HCT116 (cell line): ENCODE measurements at regions not wholly inside any gene's neighbourhood (a gene's known extent, or its start where the extent isn't known, plus 50 kb on each side); places are given as distances from the start of the nearest gene placed in this dataset.

Source experiments
- ATAC-seq: fragments of 200-7000 bp; cut with Tn5 transposase; 2 replicates; pipeline ENCODE4 v1.9.1; 2020; ENCODE audit warnings: mild to moderate bottlenecking, moderate library complexity
- BruUV-seq: library from RNA; stranded (reverse); fragments of 400-500 nt; replicated peaks from 2 replicates; lab custom pipeline; 2021; lab: Mats Ljungman, UMichigan
- CTCF ChIA-PET: fragments of 300-600 bp; sonication (Branson Sonifier 250); formaldehyde crosslinking; loops from one replicate; lab custom pipeline; 2021; ENCODE audit warnings: antibody characterized with exemption; lab: Charles Lee
- POLR2A ChIA-PET: fragments of 300-600, 350-600 bp; sonication (Branson Sonifier 250); formaldehyde crosslinking; loops from one replicate; lab custom pipeline; 2021; ENCODE audit warnings: antibody characterized with exemption; lab: Charles Lee
- RAD21 ChIA-PET, 2 experiments: fragments of 300-600 bp; sonication (Branson Sonifier 250); formaldehyde crosslinking; loops; one replicate each; lab custom pipeline; 2023; ENCODE audit warnings: low total read pairs in 2 of 2; ENCODE audit not compliant: uncharacterized antibody in 2 of 2, unreplicated experiment in 2 of 2, low non-redundant PET in 1 of 2; lab: Charles Lee
- DNase-seq: peaks from one replicate; pipeline ENCODE4 v3.0.0-alpha.2; 2010; ENCODE audit warnings: low read depth, low spot score
- H2AFZ ChIP-seq: fragments of 200-600 bp; shearing (Covaris generic), sonication (generic); 2 replicates; pipeline ENCODE4 v1.6.1; 2017; ENCODE audit warnings: low read depth, mixed run types, mixed read lengths, antibody characterized with exemption, low read length; ENCODE audit not compliant: poor library complexity, severe bottlenecking
- H3K27ac ChIP-seq: 2 replicates; pipeline ENCODE4 v1.5.1; 2012; ENCODE audit warnings: low read depth, low read length
- H3K27me3 ChIP-seq: fragments of 200-600 bp; sonication (generic); 2 replicates; pipeline ENCODE4 v1.6.1; 2016; ENCODE audit warnings: mixed run types, low read length, mixed read lengths; ENCODE audit not compliant: insufficient read depth
- H3K36me3 ChIP-seq, 2 experiments: fragments of 200-500 bp in 1 of 2; fragments of 200-600 bp in 1 of 2; sonication (Bioruptor generic) in 1 of 2; sonication (generic) in 1 of 2; 2 replicates each; pipeline versions ENCODE4 v1.5.1 to v1.6.1; 2014 to 2016; ENCODE audit warnings: low read length in 2 of 2, inconsistent platforms in 1 of 2, mixed read lengths in 1 of 2, mixed run types in 1 of 2; ENCODE audit not compliant: insufficient read depth in 2 of 2, control insufficient read depth in 1 of 2
- H3K4me1 ChIP-seq, 2 experiments: fragments of 200-600 bp in 1 of 2; sonication (generic) in 1 of 2; 2 replicates each; pipeline versions ENCODE4 v1.5.1 to v1.6.1; 2012 to 2017; ENCODE audit warnings: low read length in 2 of 2, inconsistent platforms in 1 of 2, mild to moderate bottlenecking in 1 of 2, mixed read lengths in 1 of 2, mixed run types in 1 of 2, moderate library complexity in 1 of 2; ENCODE audit not compliant: insufficient read depth in 2 of 2, control insufficient read depth in 1 of 2
- H3K4me2 ChIP-seq: fragments of 200-600 bp; sonication (generic); 2 replicates; pipeline ENCODE4 v1.6.1; 2017; ENCODE audit warnings: mixed run types, low read length, mixed read lengths
- H3K4me3 ChIP-seq, 2 experiments: fragments of 200-600 bp in 1 of 2; sonication (generic) in 1 of 2; replicated peaks in 1 of 2; 2 replicates each; pipeline ENCODE4 v1.5.1; 2011 to 2016; ENCODE audit warnings: low read length in 2 of 2, control low read depth in 1 of 2, low read depth in 1 of 2, mild to moderate bottlenecking in 1 of 2, mixed read lengths in 1 of 2, mixed run types in 1 of 2
- H3K79me2 ChIP-seq: fragments of 200-600 bp; sonication (generic); 2 replicates; pipeline ENCODE4 v1.6.1; 2017; ENCODE audit warnings: mild to moderate bottlenecking, mixed run types, low read length, moderate library complexity, mixed read lengths; ENCODE audit not compliant: insufficient read depth
- H3K9ac ChIP-seq: fragments of 200-600 bp; sonication (generic); 2 replicates; pipeline ENCODE4 v1.6.1; 2016; ENCODE audit warnings: low read length, mixed read lengths
- H3K9me2 ChIP-seq: fragments of 200-600 bp; sonication (generic), shearing (Covaris generic); 2 replicates; pipeline ENCODE4 v1.6.1; 2017; ENCODE audit warnings: mixed run types, mild to moderate bottlenecking, moderate library complexity; ENCODE audit not compliant: insufficient read depth
- H3K9me3 ChIP-seq, 2 experiments: fragments of 200-500 bp in 1 of 2; fragments of 200-600 bp in 1 of 2; sonication (Bioruptor generic) in 1 of 2; sonication (generic) in 1 of 2; 2 replicates each; pipeline ENCODE4 v1.6.1; 2014 to 2017; ENCODE audit warnings: low read length in 2 of 2, mixed read lengths in 2 of 2, inconsistent platforms in 1 of 2, low read depth in 1 of 2, mild to moderate bottlenecking in 1 of 2, mixed run types in 1 of 2, moderate library complexity in 1 of 2; ENCODE audit not compliant: control insufficient read depth in 1 of 2, insufficient read depth in 1 of 2
- H4K20me1 ChIP-seq: fragments of 200-600 bp; sonication (generic), shearing (Covaris generic); 2 replicates; pipeline ENCODE4 v1.6.1; 2017; ENCODE audit warnings: mixed run types, mild to moderate bottlenecking, moderate library complexity; ENCODE audit not compliant: insufficient read depth
- CBX3 ChIP-seq: IDR thresholded peaks from 2 replicates; pipeline ENCODE4 v1.6.1; 2012; ENCODE audit warnings: low read depth
- EGR1 ChIP-seq: IDR thresholded peaks from 2 replicates; pipeline ENCODE4 v1.6.1; 2012; ENCODE audit warnings: low read depth
- ELF1 ChIP-seq: IDR thresholded peaks from 2 replicates; pipeline ENCODE4 v1.6.1; 2012; ENCODE audit warnings: low read depth, borderline replicate concordance
- EZH2 ChIP-seq: fragments of 200-600 bp; sonication (generic); IDR thresholded peaks from 2 replicates; pipeline ENCODE4 v1.6.1; 2017; ENCODE audit warnings: antibody characterized with exemption, mixed run types
- EZH2phosphoT487 ChIP-seq: fragments of 200-600 bp; IDR thresholded peaks from 2 replicates; pipeline ENCODE4 v1.6.1; 2018; ENCODE audit warnings: antibody characterized with exemption, borderline replicate concordance
- JUND ChIP-seq: IDR thresholded peaks from 2 replicates; pipeline ENCODE4 v1.6.1; 2012
- POLR2AphosphoS5 ChIP-seq: IDR thresholded peaks from 2 replicates; pipeline ENCODE4 v1.6.1; 2011; ENCODE audit warnings: mild to moderate bottlenecking, low read depth, low read length, moderate library complexity
- RAD21 ChIP-seq: IDR thresholded peaks from 2 replicates; pipeline ENCODE4 v1.6.1; 2012; ENCODE audit warnings: low read depth, mild to moderate bottlenecking
- SP1 ChIP-seq: IDR thresholded peaks from 2 replicates; pipeline ENCODE4 v1.6.1; 2012; ENCODE audit warnings: low read depth
- SRF ChIP-seq: IDR thresholded peaks from 2 replicates; pipeline ENCODE4 v1.6.1; 2012; ENCODE audit warnings: low read depth
- ZFX ChIP-seq: fragments of 450-650 bp; IDR thresholded peaks from 2 replicates; pipeline ENCODE4 v1.6.1; 2017
- intact Hi-C: fragments of 100-400 bp; cut with micrococcal nuclease; formaldehyde crosslinking; loops from 2 replicates; pipeline ENCODE4 v1.10.0; 2022
- TF ChIP-seq, protein P1 (sequence below): IDR thresholded peaks from 2 replicates; pipeline ENCODE4 v1.6.1; 2012
- TF ChIP-seq, protein P2 (sequence below): IDR thresholded peaks from 2 replicates; pipeline ENCODE4 v1.6.1; 2011; ENCODE audit warnings: mild to moderate bottlenecking, low read length, moderate library complexity; ENCODE audit not compliant: insufficient replicate concordance; ENCODE audit errors: extremely low read depth
- TF ChIP-seq, protein P3 (sequence below): IDR thresholded peaks from 2 replicates; pipeline ENCODE4 v1.6.1; 2012; ENCODE audit warnings: low read depth

DNA sequence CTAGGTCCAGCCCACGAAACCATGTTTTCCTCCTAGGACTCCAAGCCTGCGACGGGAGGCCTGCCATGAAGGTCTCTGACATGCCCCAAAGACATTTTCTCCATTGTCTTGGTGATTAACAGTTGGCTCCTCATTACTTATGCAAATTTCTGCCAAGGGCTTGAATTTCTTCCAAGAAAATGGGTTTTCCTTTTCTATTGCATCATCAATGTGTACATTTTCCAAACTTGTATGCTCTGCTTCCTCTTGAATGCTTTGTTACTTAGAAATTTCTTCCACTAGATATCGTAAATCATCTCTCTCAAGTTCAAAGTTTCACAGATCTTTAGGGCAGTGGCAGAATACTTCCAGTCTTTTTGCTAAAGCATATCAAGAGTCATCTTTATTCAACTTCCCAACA, 1792.7 kb upstream of the CDH9 start:
- BruUV-seq: no TSS peak
- H2AFZ ChIP-seq: no peak overlapping the region
- no peaks in the 10 kb centered on the region for H3K36me3 ChIP-seq
- no peak overlapping the region for H3K4me3 ChIP-seq
- H3K79me2 ChIP-seq: no peaks in the 10 kb centered on the region
- DNase-seq: no peak
- H3K27ac ChIP-seq: no peak overlapping the region
- H3K9ac ChIP-seq: no peak overlapping the region
- no peaks in the 10 kb centered on the region for H3K27me3 ChIP-seq
- TF ChIP-seq SP1: no peak
- TF ChIP-seq RAD21: no peak
- no peaks in the 10 kb centered on the region for H3K4me1 ChIP-seq
- ATAC-seq: no peak
- H3K4me2 ChIP-seq: no peak overlapping the region
- H3K9me2 ChIP-seq: no peaks in the 10 kb centered on the region
- H3K9me3 ChIP-seq: peaks cover 11 to 27% of the 10 kb centered on the region in 2 experiments; a peak in 3 of 4 replicates
- POLR2A ChIA-PET: no interaction called here
- intact Hi-C loops: no loop called here
- H4K20me1 ChIP-seq: no peaks in the 10 kb centered on the region
- RAD21 ChIA-PET: no interaction called here
- CTCF ChIA-PET: no interaction called here

DNA sequence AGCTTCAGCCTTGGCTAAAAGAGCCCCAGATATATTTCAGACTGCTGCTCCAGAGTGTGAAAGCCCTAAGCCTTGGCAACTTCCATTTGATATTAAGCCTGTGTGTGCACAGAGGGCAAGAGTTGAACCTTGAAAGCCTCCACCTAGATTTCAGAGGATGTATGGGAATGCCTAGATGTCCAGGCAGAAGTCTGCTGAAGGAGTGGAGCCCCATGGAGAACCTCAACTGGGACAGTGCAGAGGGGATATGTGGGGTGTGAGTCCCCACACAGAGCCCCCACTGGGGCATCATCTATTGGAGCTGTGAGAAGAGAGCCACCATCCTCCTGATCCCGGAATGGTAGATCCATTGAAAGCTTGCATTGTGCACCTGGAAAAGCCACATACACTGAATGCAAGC, 1784.8 kb upstream of the CDH9 start:
- RAD21 ChIA-PET: no interaction called here
- no peak for TF ChIP-seq ZFX
- TF ChIP-seq POLR2AphosphoS5: no peak
- TF ChIP-seq EGR1: no peak
- TF ChIP-seq RAD21: no peak
- no peak for TF ChIP-seq SP1
- no peak for TF ChIP-seq ELF1
- no peak for TF ChIP-seq EZH2
- TF ChIP-seq EZH2phosphoT487: no peak
- no peak for TF ChIP-seq CBX3
- TF ChIP-seq, protein P1, sequence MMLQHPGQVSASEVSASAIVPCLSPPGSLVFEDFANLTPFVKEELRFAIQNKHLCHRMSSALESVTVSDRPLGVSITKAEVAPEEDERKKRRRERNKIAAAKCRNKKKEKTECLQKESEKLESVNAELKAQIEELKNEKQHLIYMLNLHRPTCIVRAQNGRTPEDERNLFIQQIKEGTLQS: no peak
- no peak for TF ChIP-seq JUND
- TF ChIP-seq SRF: no peak
- TF ChIP-seq, protein P2, sequence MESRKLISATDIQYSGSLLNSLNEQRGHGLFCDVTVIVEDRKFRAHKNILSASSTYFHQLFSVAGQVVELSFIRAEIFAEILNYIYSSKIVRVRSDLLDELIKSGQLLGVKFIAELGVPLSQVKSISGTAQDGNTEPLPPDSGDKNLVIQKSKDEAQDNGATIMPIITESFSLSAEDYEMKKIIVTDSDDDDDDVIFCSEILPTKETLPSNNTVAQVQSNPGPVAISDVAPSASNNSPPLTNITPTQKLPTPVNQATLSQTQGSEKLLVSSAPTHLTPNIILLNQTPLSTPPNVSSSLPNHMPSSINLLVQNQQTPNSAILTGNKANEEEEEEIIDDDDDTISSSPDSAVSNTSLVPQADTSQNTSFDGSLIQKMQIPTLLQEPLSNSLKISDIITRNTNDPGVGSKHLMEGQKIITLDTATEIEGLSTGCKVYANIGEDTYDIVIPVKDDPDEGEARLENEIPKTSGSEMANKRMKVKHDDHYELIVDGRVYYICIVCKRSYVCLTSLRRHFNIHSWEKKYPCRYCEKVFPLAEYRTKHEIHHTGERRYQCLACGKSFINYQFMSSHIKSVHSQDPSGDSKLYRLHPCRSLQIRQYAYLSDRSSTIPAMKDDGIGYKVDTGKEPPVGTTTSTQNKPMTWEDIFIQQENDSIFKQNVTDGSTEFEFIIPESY: no peak
- TF ChIP-seq, protein P3, sequence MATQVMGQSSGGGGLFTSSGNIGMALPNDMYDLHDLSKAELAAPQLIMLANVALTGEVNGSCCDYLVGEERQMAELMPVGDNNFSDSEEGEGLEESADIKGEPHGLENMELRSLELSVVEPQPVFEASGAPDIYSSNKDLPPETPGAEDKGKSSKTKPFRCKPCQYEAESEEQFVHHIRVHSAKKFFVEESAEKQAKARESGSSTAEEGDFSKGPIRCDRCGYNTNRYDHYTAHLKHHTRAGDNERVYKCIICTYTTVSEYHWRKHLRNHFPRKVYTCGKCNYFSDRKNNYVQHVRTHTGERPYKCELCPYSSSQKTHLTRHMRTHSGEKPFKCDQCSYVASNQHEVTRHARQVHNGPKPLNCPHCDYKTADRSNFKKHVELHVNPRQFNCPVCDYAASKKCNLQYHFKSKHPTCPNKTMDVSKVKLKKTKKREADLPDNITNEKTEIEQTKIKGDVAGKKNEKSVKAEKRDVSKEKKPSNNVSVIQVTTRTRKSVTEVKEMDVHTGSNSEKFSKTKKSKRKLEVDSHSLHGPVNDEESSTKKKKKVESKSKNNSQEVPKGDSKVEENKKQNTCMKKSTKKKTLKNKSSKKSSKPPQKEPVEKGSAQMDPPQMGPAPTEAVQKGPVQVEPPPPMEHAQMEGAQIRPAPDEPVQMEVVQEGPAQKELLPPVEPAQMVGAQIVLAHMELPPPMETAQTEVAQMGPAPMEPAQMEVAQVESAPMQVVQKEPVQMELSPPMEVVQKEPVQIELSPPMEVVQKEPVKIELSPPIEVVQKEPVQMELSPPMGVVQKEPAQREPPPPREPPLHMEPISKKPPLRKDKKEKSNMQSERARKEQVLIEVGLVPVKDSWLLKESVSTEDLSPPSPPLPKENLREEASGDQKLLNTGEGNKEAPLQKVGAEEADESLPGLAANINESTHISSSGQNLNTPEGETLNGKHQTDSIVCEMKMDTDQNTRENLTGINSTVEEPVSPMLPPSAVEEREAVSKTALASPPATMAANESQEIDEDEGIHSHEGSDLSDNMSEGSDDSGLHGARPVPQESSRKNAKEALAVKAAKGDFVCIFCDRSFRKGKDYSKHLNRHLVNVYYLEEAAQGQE: no peak

More for the DNA sequence above, 1784.8 kb upstream of the CDH9 start:
- no TSS peak for BruUV-seq
- Histone ChIP-seq H3K4me3 (no peak overlapping the region), H2AFZ (no peak overlapping the region), H3K79me2 (no peaks in the 10 kb centered on the region), H3K9me2 (no peaks in the 10 kb centered on the region), H4K20me1 (no peaks in the 10 kb centered on the region), H3K9me3 (peaks cover 6 to 20% of the 10 kb centered on the region in 2 experiments; a peak in 3 of 4 replicates), H3K27ac (no peak overlapping the region), H3K4me2 (no peak overlapping the region), H3K4me1 (no peaks in the 10 kb centered on the region), H3K9ac (no peak overlapping the region), H3K36me3 (no peaks in the 10 kb centered on the region), H3K27me3 (no peaks in the 10 kb centered on the region)
- CTCF ChIA-PET: no interaction called here
- intact Hi-C loops: no loop called here
- no peak for DNase-seq
- no peak for ATAC-seq
- POLR2A ChIA-PET: no interaction called here
